NCI-H2227 (cell line): ENCODE measurements at regions not wholly inside any gene's neighbourhood (a gene's known extent, or its start where the extent isn't known, plus 50 kb on each side); places are given as distances from the start of the nearest gene placed in this dataset.
"Not testable (repeated sequence)": the region's sequence is repeated elsewhere in the genome, so short reads cannot be mapped to it uniquely, and the experiment has no call there.

ENCODE experiments used
- DNase-seq: peaks from one replicate; lab custom pipeline; 2025; ENCODE audit not compliant: unreplicated experiment; lab: John Stamatoyannopoulos, UW

- no peak for DNase-seq
Observed at GRCh38 chr1:70812442-70813109, 235.0 kb downstream of the PTGER3 start.

GRCh38 chr1:70818401-70818800 is 229.2 kb downstream of the PTGER3 start:
- DNase-seq: no peak

DNA sequence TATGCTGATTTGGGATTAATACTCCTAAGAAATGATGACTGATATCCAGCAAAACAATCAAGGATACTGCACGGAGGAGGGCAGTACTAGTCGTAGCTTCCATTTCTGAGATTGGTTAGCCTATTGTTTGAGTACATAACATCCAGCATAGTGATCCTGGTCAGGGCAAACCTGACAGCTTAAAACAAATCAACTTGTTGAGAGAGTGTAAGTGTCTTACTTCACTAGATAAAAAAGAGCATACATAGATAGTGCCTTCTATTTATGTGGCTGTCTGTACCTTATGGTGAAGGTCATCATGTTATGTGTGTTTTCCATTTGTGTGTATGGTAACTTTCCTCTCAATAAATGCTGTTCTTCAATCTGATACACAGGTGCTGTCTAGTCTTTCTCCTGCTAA is 228.4 kb downstream of the PTGER3 start:
- no peak for DNase-seq

- DNase-seq: no peak
Observed at GRCh38 chr1:70819785-70820184, 227.8 kb downstream of the PTGER3 start.

- DNase-seq: no peak
Observed at GRCh38 chr1:70820396-70820795, 227.2 kb downstream of the PTGER3 start.

GRCh38 chr1:70820995-70821394 is 226.6 kb downstream of the PTGER3 start:
- no peak for DNase-seq

DNA sequence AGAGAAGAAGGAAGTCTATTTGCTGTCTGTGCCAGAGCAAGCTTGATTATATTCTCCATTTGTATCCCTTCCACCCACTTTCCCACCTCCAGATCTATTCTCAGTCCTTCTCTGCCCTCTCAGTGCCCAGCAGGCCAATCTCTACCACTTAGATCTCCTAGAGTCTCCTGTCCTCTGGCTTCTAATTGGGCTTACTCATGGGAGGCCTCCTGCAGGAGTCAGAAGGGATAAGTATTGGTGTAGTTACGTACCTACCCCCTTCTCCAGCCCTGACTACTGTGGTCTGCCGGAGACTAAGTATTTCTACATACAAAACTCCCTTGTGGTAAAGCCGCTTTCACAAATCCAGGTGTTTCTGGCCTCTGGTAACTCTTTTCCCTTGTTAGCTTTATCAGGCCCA is 221.2 kb downstream of the PTGER3 start:
- DNase-seq: no peak

GRCh38 chr1:70827030-70827429 is 220.6 kb downstream of the PTGER3 start:
- no peak for DNase-seq

GRCh38 chr1:70828177-70828576 is 219.4 kb downstream of the PTGER3 start:
- no peak for DNase-seq

DNA sequence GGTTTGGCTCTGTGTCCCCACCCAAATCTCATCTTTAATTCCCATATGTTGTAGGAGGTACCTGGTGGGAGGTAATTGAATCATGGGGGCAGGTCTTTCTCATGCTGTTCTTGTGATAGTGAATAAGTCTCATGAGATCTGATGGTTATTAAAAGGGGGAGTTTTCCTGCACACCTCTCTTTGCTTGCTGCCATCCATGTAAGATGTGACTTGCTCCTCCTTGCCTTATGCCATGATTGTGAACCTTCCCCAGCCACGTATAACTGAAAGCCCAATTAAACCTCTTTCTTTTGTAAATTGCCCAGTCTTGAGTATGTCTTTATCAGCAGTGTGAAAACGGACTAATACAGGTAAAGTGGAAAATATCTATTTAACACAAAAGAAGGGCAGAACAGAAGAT is 213.3 kb downstream of the PTGER3 start:
- DNase-seq: not testable (repeated sequence)

DNA sequence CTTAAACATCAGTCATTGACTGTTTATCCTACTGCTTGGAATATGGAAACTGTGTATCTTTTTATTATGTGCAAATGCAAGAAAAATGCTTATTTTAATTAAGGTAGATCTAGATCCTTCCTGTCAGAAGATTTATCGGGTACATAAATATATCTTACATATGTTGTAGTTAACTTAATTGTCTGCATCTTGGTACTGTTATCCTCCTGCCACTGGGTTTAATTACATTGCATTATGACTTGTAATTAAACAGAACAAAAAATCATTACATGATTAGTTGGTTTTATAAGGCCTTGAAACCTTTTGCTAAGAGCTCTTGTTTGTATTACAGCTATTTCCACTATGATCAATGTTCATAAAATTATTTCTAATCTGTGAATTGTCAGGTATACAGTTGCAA is 211.2 kb downstream of the PTGER3 start:
- DNase-seq: no peak

DNA sequence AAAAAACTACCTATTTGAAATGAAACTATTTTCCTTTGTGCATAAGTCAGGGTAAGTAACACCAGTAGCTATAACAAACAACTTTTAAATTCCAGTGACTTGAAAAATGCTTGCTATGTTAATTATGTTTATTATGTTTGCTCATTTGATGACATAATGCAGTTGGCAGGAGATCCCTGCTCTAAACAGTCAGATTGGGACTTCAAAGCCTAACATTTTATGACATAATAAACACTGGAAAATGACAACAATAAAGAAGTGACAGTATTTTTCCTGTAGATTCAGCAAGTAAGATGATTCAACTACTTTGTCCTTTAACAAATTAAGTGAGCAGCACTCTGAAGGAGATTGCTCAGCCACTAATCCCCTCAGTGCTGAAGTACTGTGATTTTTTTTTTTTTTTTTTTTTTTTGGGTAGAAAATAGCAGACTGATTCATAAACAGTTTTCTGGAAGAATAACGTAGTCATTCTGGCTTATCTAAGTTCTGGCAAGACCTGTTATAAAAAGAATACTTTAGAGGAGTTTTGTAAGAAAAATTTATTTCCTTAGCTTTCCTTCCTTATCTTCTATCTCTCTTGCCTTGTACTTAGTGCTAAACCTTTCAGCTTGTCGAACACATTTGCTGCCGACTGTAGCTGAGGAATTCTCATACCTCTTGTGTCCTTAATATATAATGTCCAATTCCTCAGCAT is 207.2 kb downstream of the PTGER3 start:
- no peak for DNase-seq

DNA sequence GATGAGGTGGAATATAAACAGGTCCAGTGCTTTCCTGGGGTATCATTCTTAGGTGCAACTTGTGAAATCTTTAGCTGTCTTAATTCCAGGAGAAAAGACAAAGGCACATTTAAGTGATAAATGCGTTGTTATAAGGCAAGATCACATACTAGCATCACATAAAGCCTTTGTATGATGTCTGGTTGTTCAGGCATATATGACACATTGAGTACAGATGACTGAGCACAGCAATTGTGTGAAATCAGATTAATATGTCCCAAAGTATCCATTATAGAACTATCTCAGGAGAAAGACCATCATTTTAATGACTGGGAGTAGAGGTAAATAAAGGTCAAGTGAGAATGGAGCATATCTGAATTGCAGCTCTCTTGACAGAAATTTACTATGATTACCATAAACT is 205.1 kb downstream of the PTGER3 start:
- DNase-seq: no peak

DNA sequence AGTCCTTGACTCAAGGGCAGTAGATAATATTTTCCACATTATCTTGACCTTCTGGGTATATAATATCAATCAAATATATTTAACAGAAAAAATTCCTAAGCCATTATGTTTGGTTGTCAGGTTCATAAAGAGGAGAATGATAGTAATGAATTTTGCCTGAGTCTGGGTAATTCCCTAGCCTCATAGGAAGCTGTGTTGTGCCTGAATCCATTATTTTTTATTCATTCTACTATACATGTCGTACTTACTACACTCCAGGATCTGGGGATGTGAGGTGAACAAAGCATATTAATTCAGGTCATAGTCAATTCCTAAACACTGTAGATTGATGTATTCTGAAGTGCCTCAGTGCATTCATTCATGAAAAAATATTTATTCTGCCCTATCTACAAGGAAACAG is 204.2 kb downstream of the PTGER3 start:
- DNase-seq: no peak

GRCh38 chr1:70847013-70847412 is 200.6 kb downstream of the PTGER3 start:
- DNase-seq: no peak

DNA sequence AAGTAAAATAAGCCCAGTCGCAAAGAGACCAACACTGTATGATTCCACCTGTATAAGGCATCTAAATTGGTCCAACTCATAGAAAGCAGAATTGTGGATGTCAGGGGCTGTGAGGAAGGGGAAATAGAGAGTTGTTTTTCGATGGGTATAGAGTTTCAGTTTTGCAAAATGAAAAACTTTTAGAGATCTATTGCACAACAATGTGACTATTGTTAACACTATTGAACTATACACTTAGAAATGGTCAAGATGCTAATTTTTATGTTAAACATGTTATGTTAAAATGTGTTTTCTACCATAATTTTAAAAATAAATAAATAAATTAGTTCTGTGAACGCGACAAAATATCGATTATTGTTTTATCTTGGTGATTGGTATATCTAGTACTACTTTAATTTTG is 192.4 kb downstream of the PTGER3 start:
- DNase-seq: no peak

- no peak for DNase-seq
Observed at GRCh38 chr1:70856201-70856600, 191.4 kb downstream of the PTGER3 start.

GRCh38 chr1:70863239-70863638 is 184.4 kb downstream of the PTGER3 start:
- no peak for DNase-seq

DNA sequence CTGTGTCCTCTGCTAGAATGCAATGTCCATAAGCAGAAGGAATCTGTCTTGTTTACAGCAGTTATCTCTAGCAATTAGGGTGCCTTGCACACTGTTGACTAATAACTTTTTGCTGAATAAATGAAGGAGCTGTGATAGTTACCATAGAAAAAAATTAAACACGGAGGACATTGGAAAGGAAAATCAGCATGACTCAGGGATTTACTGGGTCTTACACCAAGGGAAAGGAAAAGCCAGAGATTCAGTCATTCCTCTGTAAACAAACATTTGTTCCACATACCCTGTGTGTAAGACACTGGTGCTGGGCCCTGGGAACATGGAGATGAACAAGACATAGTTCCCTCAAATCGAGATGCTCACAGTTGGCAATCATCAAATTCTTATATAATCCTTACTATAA is 183.3 kb downstream of the PTGER3 start:
- no peak for DNase-seq

DNA sequence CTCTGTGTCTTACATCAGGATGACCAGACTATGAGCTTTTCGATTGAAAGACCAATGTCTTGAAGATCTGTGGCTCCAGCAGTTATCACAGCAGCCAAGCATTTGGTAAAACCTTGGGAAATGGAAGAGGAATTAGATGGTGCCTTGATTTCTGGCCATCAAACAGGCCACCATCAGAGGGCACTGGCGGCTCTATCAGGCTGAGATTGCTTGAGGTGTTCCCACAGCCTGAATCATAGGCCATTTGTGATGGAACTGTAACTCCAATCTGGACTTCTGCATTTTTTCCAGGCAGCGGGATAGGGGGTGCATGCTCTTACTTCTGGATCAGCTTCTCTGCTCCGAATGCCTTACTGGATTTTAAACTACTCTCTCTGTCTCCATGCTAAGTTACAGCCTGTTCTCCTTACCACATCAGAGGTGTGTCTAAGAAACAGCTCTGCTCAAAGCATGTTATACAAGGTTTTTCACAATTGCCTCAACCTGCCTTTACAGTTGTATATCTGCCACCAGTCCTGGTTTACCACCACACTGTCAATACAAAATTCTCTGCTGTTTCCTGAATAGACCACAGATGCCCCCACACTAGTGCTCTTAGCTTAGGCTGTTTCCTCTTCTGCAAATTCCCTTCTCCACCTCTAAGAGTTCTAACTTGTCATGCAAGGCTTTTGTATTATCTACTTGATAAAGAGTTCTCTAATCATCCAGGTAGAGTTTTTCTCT is 180.9 kb downstream of the PTGER3 start:
- no peak for DNase-seq

DNA sequence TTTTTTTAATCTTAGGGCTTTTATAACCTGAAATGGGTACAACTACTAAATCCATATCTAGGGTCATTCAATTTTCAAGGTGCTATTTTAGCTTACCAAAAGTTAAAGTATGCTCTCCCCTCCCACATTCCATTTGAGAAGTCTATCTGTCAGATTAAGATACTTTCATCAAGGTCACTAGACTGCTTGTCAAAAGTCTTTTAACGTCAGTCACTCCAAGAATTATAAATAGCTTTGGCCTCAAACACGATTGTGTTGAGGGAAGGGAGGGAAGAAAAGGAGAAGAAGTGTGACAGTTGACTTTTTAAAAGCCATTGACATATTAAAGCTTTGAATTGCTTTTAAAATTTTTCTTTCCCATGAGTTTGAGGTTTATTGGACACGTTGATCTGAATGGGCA is 175.8 kb downstream of the PTGER3 start:
- no peak for DNase-seq

- no peak for DNase-seq
Observed at GRCh38 chr1:70874063-70874462, 173.6 kb downstream of the PTGER3 start.
